ENCODE measurements at regions not wholly inside any gene's neighbourhood (a gene's known extent, or its start where the extent isn't known, plus 50 kb on each side); places are given as distances from the start of the nearest gene placed in this dataset.

DNA sequence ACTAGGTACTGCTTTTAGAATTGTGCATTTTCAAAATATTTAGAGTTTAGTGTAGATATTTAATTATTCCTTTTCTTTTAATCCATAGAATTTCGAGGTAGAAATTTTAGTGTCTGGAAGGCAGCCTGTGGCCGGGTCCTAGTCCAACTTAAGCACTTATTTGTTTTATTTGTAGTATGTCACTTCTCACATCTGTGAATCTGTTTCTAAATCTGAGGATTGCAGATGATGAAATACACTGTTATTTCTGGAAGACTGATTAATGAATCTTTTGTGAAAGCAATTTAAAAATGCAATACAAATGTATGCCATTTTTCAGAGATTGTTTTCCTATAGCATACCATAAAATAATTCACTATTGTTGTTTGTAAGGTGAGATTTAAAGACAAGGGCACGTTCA lies 483.9 kb upstream of the TRIB2 start:
- TF ChIP-seq CTCF (IDR thresholded peaks at IDR 0.05; ENCODE audit: low read depth, low read length, poor library complexity, severe bottlenecking) (no peak), EZH2phosphoT487 (IDR thresholded peaks at IDR 0.05; ENCODE audit: borderline replicate concordance, low read length) (no peak)
